Mononuclear cell (primary cell): ENCODE measurements at regions not wholly inside any gene's neighbourhood (a gene's known extent, or its start where the extent isn't known, plus 50 kb on each side); places are given as distances from the start of the nearest gene placed in this dataset.

Source experiments
- H3K27me3 ChIP-seq: 2 replicates; pipeline ENCODE4 v1.6.0; 2011; ENCODE audit warnings: low read length, control low read depth; ENCODE audit not compliant: insufficient read depth
- H3K4me1 ChIP-seq: 2 replicates; pipeline ENCODE4 v1.5.1; 2011; ENCODE audit warnings: mild to moderate bottlenecking, low read length, control low read depth; ENCODE audit not compliant: insufficient read depth
- H3K4me3 ChIP-seq: 2 replicates; pipeline ENCODE4 v1.5.1; 2011; ENCODE audit warnings: mild to moderate bottlenecking, low read length, moderate library complexity
- H3K9me3 ChIP-seq: 2 replicates; pipeline ENCODE4 v1.5.1; 2011; ENCODE audit warnings: low read depth, mild to moderate bottlenecking, control low read depth, low read length

DNA sequence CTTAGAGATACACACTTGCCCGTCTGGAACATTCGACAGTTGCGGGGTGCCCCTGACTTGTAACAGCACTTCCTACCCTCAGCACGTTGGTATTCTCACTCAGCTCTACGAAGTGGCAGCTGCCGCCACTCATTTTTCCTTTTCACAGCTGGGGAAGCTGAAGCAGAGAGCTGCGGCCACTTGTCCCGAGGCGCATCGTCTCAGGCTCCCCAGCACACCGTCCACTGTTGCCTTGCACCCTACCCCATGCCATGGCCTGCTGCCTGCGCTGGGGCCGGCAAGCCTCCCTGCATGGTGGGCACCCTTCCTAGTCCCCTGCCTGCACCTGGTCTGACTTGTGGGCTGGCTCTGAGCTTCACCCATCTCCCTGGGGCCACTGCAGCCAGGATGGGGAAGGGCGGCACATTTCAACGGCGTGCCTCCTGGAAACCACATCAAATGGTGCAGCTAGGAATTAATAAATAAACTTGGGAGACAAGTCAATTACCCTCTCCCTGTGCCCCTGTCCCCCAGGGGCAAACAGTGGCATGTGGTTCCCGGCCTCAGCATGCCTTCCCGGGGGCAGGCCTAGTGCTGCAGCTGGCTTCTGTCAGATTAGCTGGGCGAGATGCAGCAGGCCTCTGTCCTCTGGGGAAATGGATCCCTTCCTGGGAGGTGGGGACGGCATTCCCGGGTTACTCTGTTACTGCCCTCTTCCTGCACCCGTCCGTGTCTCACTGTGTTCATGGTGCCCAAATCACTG, 64.7 kb upstream of the HAAO start:
- Histone ChIP-seq H3K4me3 (no peak overlapping the region), H3K9me3 (no peaks in the 10 kb centered on the region), H3K4me1 (peaks cover 4% of the 10 kb centered on the region), H3K27me3 (no peaks in the 10 kb centered on the region)

DNA sequence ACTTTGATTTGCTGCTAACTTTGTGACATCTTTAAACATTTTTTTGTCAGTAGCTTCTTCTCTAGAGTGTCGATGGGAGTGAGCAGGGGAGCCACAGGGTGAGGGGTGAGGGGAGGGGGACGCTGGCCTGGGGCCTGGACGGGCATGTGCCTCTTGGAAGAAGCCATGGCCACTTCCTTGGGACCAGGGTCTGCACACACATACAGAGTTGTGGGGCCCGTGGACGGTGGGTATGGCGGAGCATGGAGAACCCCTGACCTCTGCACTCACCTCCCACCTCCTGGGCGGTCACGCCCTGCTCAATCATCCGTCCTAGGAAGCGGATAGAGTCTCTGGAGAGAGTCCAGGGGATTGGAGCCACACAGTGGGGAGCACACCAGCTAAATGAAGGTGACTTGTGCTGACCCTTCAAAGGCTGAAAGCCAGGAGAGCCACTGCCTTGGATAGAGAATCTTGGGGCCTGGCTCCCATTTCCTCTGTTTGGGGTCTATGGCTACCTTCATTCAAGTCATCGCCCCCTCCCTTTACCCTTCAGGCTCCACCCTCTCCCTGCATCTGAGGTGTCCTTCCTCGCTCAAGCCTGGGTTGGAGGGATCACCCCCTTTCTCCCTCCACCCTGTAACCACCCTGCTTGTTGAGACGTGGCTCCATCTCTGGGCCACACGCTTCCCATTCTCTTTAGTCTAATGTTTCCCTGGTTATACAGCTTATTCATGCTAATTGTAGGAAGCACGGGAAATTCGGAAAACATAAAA, 63.9 kb upstream of the HAAO start:
- H3K9me3 ChIP-seq, result no peaks in the 10 kb centered on the region

GRCh38 chr2:42855221-42855970, 63.0 kb upstream of the HAAO start:
- Histone ChIP-seq H3K9me3 (no peaks in the 10 kb centered on the region), H3K4me3 (no peak overlapping the region), H3K27me3 (no peaks in the 10 kb centered on the region), H3K4me1 (no peaks in the 10 kb centered on the region)

More for the DNA sequence above, 63.9 kb upstream of the HAAO start:
- H3K4me1 ChIP-seq, result peaks cover 4% of the 10 kb centered on the region
- no peaks in the 10 kb centered on the region for H3K27me3 ChIP-seq
- no peak overlapping the region for H3K4me3 ChIP-seq

DNA sequence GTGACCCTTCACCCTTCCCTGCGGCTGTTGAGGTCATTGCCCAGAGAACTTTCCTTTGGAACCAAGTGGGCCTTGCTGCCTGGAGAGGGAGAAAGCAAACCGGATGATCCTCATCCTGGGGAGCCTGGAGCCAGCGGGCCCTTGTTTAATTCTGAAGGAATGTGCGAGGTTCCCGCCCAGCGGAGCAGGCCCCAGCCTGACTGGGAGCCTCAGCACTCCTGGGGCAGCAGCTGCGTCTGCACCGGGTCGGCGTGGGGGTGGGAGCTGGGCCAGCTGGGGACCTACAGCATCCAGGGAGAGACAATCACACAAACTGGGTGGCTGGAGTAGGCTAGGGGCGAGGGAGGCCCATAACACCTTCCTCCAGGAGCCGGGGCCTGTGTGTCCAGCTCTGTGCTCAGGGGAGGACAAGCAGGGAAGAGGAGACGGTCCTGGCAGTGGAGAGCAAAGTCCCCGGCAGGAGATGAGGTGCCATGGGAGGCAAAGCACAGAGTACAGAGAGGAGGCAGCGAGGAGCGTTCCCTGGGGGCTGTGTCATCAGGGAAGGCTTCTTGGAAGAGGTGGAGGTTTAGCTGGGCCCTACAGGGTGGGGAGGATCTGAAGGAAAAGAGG, 61.9 kb upstream of the HAAO start:
- Histone ChIP-seq H3K27me3 (no peaks in the 10 kb centered on the region), H3K9me3 (no peaks in the 10 kb centered on the region), H3K4me1 (no peaks in the 10 kb centered on the region), H3K4me3 (no peak overlapping the region)

- Histone ChIP-seq H3K4me1 (no peaks in the 10 kb centered on the region), H3K9me3 (no peaks in the 10 kb centered on the region), H3K4me3 (no peak overlapping the region), H3K27me3 (no peaks in the 10 kb centered on the region)
Observed at GRCh38 chr2:42853549-42854206, 61.3 kb upstream of the HAAO start.

- Histone ChIP-seq H3K27me3 (no peaks in the 10 kb centered on the region), H3K9me3 (no peaks in the 10 kb centered on the region), H3K4me3 (no peak overlapping the region), H3K4me1 (no peaks in the 10 kb centered on the region)
Observed at GRCh38 chr2:42852798-42853197, 60.4 kb upstream of the HAAO start.

- Histone ChIP-seq H3K4me3 (no peak overlapping the region), H3K27me3 (no peaks in the 10 kb centered on the region), H3K9me3 (no peaks in the 10 kb centered on the region), H3K4me1 (no peaks in the 10 kb centered on the region)
Observed at GRCh38 chr2:42851740-42852250, 59.4 kb upstream of the HAAO start.

DNA sequence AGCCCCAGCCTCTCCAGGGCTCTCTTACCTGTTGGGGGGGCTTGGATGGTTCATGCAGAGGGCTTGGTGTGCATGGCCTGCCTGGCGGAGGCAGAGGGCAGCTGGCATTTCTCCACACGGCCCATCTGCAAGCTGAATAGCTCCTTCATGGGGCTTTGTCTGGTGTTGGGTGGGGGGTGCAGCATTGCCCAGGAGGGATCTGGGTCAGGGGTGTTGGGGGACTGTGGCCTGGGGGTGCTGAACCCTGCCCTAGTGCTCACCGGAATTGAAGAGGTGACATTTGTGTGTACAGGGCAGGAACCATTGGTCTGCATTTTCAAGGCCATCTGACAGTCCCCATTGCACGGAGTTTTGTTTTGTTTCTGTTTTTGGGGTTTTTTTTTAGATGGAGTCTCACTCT, 58.8 kb upstream of the HAAO start:
- Histone ChIP-seq H3K9me3 (no peaks in the 10 kb centered on the region), H3K27me3 (no peaks in the 10 kb centered on the region), H3K4me3 (no peak overlapping the region), H3K4me1 (no peaks in the 10 kb centered on the region)

DNA sequence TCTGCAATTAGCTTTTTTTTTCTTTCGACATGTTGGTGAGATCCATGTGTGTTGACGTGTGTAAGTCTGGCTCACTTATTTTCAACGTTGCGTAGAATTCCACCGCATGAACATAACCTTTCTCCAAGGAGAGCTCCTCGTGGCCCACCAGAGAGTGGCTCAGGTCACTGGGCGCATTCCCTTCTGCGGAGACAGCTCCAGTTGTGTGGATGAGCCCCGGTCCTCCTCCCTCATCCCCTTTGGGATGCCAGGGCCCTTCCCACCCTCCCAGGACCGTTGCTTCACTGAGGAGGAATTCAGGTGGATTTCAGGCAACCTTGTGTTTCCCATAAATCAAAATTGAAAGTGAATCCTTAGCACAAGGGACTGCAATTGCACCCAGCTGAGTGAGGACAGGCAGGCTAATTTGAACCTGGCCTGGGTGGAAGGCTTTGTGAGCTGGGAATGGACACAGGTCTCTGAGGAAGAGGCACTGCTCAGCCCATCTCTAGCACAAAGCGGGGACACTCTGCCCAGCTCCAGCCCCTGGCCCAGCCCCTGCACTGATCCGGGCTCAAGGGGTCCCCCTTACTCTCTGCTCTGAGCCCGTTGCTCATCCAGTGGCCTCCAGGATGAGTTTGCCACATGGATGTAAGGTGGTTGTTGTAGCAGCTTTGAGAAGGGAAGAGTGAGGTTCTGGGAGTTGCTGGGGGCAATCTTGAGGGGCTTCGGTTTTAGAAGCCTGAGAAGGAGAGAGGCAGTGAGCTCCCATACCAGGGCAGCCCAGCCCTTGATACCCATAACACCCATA, 57.8 kb upstream of the HAAO start:
- Histone ChIP-seq H3K4me3 (no peak overlapping the region), H3K27me3 (no peaks in the 10 kb centered on the region), H3K9me3 (no peaks in the 10 kb centered on the region), H3K4me1 (no peaks in the 10 kb centered on the region)

- Histone ChIP-seq H3K9me3 (no peaks in the 10 kb centered on the region), H3K4me1 (no peaks in the 10 kb centered on the region), H3K27me3 (no peaks in the 10 kb centered on the region), H3K4me3 (no peak overlapping the region)
Observed at GRCh38 chr2:42849311-42849710, 56.9 kb upstream of the HAAO start.

GRCh38 chr2:42848726-42849290, 56.4 kb upstream of the HAAO start:
- Histone ChIP-seq H3K4me1 (no peaks in the 10 kb centered on the region), H3K4me3 (no peak overlapping the region), H3K9me3 (no peaks in the 10 kb centered on the region), H3K27me3 (no peaks in the 10 kb centered on the region)

- Histone ChIP-seq H3K27me3 (no peaks in the 10 kb centered on the region), H3K4me1 (no peaks in the 10 kb centered on the region), H3K9me3 (no peaks in the 10 kb centered on the region), H3K4me3 (no peak overlapping the region)
Observed at GRCh38 chr2:42848265-42848664, 55.9 kb upstream of the HAAO start.

DNA sequence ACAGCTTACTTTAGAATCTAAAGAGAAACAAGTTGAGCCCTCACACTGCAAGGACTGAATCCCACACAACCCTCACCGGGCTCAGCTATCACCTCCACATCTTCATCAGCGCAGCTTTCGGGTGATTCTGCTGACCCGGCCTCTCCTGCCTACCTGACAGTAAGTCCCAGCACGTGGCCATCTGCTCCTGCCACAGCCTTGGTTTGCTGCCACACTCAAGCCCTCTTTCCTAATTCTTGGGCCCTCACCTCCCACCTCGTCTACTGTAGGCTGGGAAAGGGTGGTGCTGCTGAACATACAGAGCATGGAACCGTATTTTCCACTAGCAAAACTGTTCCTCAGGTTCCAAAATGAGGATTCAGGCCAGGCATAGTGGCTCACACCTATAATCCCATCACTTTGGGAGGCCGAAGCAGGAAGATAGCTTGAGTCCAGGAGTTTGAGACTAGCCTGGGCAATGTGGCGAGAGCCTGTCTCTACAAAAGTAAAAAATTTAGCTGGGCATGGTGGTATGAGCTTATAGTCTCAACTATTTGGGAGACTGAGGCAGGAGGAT, 55.3 kb upstream of the HAAO start:
- Histone ChIP-seq H3K4me3 (no peak overlapping the region), H3K27me3 (no peaks in the 10 kb centered on the region), H3K4me1 (no peaks in the 10 kb centered on the region), H3K9me3 (no peaks in the 10 kb centered on the region)
